ENCODE measurements at regions not wholly inside any gene's neighbourhood (a gene's known extent, or its start where the extent isn't known, plus 50 kb on each side); places are given as distances from the start of the nearest gene placed in this dataset.
"Not testable (repeated sequence)": the region's sequence is repeated elsewhere in the genome, so short reads cannot be mapped to it uniquely, and the experiment has no call there.

- no peak for ATAC-seq (replicated peaks)
- H3K27ac Mint-ChIP-seq, result no peak overlapping the region
- H3K27me3 Mint-ChIP-seq, result no peaks in the 10 kb centered on the region
- H3K4me1 Mint-ChIP-seq, result no peaks in the 10 kb centered on the region
- H3K36me3 Mint-ChIP-seq (ENCODE audit: low read depth), result no peaks in the 10 kb centered on the region
- no peak overlapping the region for H3K4me3 Mint-ChIP-seq
- H3K9me3 Mint-ChIP-seq, result no peaks in the 10 kb centered on the region
These were observed 458.6 kb upstream of the ATXN8OS start for GRCh38 chr13:69649063-69649392.

GRCh38 chr13:69648340-69649062, 459.1 kb upstream of the ATXN8OS start:
- no peaks in the 10 kb centered on the region for H3K36me3 Mint-ChIP-seq (ENCODE audit: low read depth)

GRCh38 chr13:69644447-69644846, 463.2 kb upstream of the ATXN8OS start:
- ATAC-seq (replicated peaks), result no peak
- Mint-ChIP-seq H3K36me3 (ENCODE audit: low read depth) (no peaks in the 10 kb centered on the region), H3K9me3 (peaks cover 8% of the 10 kb centered on the region), H3K4me3 (no peak overlapping the region), H3K27me3 (no peaks in the 10 kb centered on the region), H3K4me1 (no peaks in the 10 kb centered on the region), H3K27ac (no peak overlapping the region)

More at GRCh38 chr13:69648340-69649062, 459.1 kb upstream of the ATXN8OS start:
- H3K4me3 Mint-ChIP-seq, result no peak overlapping the region
- ATAC-seq (replicated peaks), result no peak
- H3K27me3 Mint-ChIP-seq, result no peaks in the 10 kb centered on the region
- no peak overlapping the region for H3K27ac Mint-ChIP-seq
- peaks cover 2% of the 10 kb centered on the region for H3K9me3 Mint-ChIP-seq
- no peaks in the 10 kb centered on the region for H3K4me1 Mint-ChIP-seq

GRCh38 chr13:69641773-69642172, 465.9 kb upstream of the ATXN8OS start:
- Mint-ChIP-seq H3K27me3 (no peaks in the 10 kb centered on the region), H3K27ac (no peak overlapping the region), H3K9me3 (peaks cover 18% of the 10 kb centered on the region), H3K4me3 (no peak overlapping the region), H3K36me3 (ENCODE audit: low read depth) (no peaks in the 10 kb centered on the region), H3K4me1 (no peaks in the 10 kb centered on the region)
- no peak for ATAC-seq (replicated peaks)

GRCh38 chr13:69633044-69633443, 474.6 kb upstream of the ATXN8OS start:
- Mint-ChIP-seq H3K9me3 (peaks cover 10% of the 10 kb centered on the region), H3K4me3 (no peak overlapping the region), H3K27ac (no peak overlapping the region), H3K4me1 (no peaks in the 10 kb centered on the region), H3K36me3 (ENCODE audit: low read depth) (no peaks in the 10 kb centered on the region), H3K27me3 (no peaks in the 10 kb centered on the region)
- ATAC-seq (replicated peaks), result no peak

- H3K4me3 Mint-ChIP-seq, result no peak overlapping the region
- H3K4me1 Mint-ChIP-seq, result no peaks in the 10 kb centered on the region
- H3K9me3 Mint-ChIP-seq, result peaks cover 9% of the 10 kb centered on the region
- no peaks in the 10 kb centered on the region for H3K36me3 Mint-ChIP-seq (ENCODE audit: low read depth)
- no peak for ATAC-seq (replicated peaks)
- no peaks in the 10 kb centered on the region for H3K27me3 Mint-ChIP-seq
- no peak overlapping the region for H3K27ac Mint-ChIP-seq
These were observed 483.7 kb upstream of the ATXN8OS start for GRCh38 chr13:69623973-69624372.

- ATAC-seq (replicated peaks), result no peak
- no peak overlapping the region for H3K27ac Mint-ChIP-seq
- H3K4me1 Mint-ChIP-seq, result no peaks in the 10 kb centered on the region
- H3K4me3 Mint-ChIP-seq, result no peak overlapping the region
- no peaks in the 10 kb centered on the region for H3K27me3 Mint-ChIP-seq
- peaks cover 12% of the 10 kb centered on the region for H3K9me3 Mint-ChIP-seq
- H3K36me3 Mint-ChIP-seq (ENCODE audit: low read depth), result no peaks in the 10 kb centered on the region
These were observed 488.0 kb upstream of the ATXN8OS start for GRCh38 chr13:69619651-69620050.

- no peaks in the 10 kb centered on the region for H3K27me3 Mint-ChIP-seq
- no peaks in the 10 kb centered on the region for H3K4me1 Mint-ChIP-seq
- no peak overlapping the region for H3K4me3 Mint-ChIP-seq
- H3K36me3 Mint-ChIP-seq (ENCODE audit: low read depth), result no peaks in the 10 kb centered on the region
- no peak for ATAC-seq (replicated peaks)
- H3K9me3 Mint-ChIP-seq, result peaks cover 12% of the 10 kb centered on the region
- H3K27ac Mint-ChIP-seq, result no peak overlapping the region
These were observed 488.8 kb upstream of the ATXN8OS start for GRCh38 chr13:69618838-69619237.

GRCh38 chr13:69618393-69618792, 489.2 kb upstream of the ATXN8OS start:
- Mint-ChIP-seq H3K36me3 (ENCODE audit: low read depth) (no peaks in the 10 kb centered on the region), H3K27ac (no peak overlapping the region), H3K27me3 (no peaks in the 10 kb centered on the region), H3K4me1 (no peaks in the 10 kb centered on the region), H3K4me3 (no peak overlapping the region), H3K9me3 (peaks cover 12% of the 10 kb centered on the region)
- ATAC-seq (replicated peaks), result no peak

GRCh38 chr13:69617587-69617986, 490.0 kb upstream of the ATXN8OS start:
- Mint-ChIP-seq H3K27ac (no peak overlapping the region), H3K4me1 (no peaks in the 10 kb centered on the region), H3K27me3 (no peaks in the 10 kb centered on the region), H3K36me3 (ENCODE audit: low read depth) (no peaks in the 10 kb centered on the region), H3K4me3 (no peak overlapping the region), H3K9me3 (peaks cover 12% of the 10 kb centered on the region)
- no peak for ATAC-seq (replicated peaks)

- Mint-ChIP-seq H3K4me3 (no peak overlapping the region), H3K27me3 (no peaks in the 10 kb centered on the region), H3K4me1 (no peaks in the 10 kb centered on the region), H3K27ac (no peak overlapping the region), H3K9me3 (peaks cover 12% of the 10 kb centered on the region), H3K36me3 (ENCODE audit: low read depth) (no peaks in the 10 kb centered on the region)
- ATAC-seq (replicated peaks), result no peak
These were observed 491.2 kb upstream of the ATXN8OS start for GRCh38 chr13:69616396-69616795.

GRCh38 chr13:69615055-69615454, 492.6 kb upstream of the ATXN8OS start:
- H3K36me3 Mint-ChIP-seq (ENCODE audit: low read depth); H3K27me3 Mint-ChIP-seq; H3K4me3 Mint-ChIP-seq; ATAC-seq (replicated peaks); H3K4me1 Mint-ChIP-seq; H3K27ac Mint-ChIP-seq: not testable (repeated sequence)
- peaks cover 12% of the 10 kb centered on the region for H3K9me3 Mint-ChIP-seq

GRCh38 chr13:69604698-69605097, 502.9 kb upstream of the ATXN8OS start:
- Mint-ChIP-seq H3K4me3 (no peak overlapping the region), H3K9me3 (peaks cover 5% of the 10 kb centered on the region), H3K27me3 (no peaks in the 10 kb centered on the region), H3K36me3 (ENCODE audit: low read depth) (no peaks in the 10 kb centered on the region), H3K27ac (no peak overlapping the region), H3K4me1 (no peaks in the 10 kb centered on the region)
- ATAC-seq (replicated peaks), result no peak

- Mint-ChIP-seq H3K9me3 (peaks cover 8% of the 10 kb centered on the region), H3K36me3 (ENCODE audit: low read depth) (no peaks in the 10 kb centered on the region), H3K27ac (no peak overlapping the region), H3K4me3 (no peak overlapping the region), H3K27me3 (no peaks in the 10 kb centered on the region), H3K4me1 (no peaks in the 10 kb centered on the region)
- no peak for ATAC-seq (replicated peaks)
These were observed 504.3 kb upstream of the ATXN8OS start for GRCh38 chr13:69603144-69603853.

- H3K4me1 Mint-ChIP-seq, result no peaks in the 10 kb centered on the region
- H3K9me3 Mint-ChIP-seq, result peaks cover 8% of the 10 kb centered on the region
- ATAC-seq (replicated peaks), result no peak
- no peaks in the 10 kb centered on the region for H3K36me3 Mint-ChIP-seq (ENCODE audit: low read depth)
- H3K27ac Mint-ChIP-seq, result no peak overlapping the region
- H3K4me3 Mint-ChIP-seq, result no peak overlapping the region
- no peaks in the 10 kb centered on the region for H3K27me3 Mint-ChIP-seq
These were observed 506.0 kb upstream of the ATXN8OS start for GRCh38 chr13:69601661-69602060.

All from activated T-helper 17 cell treated with anti-CD3 and anti-CD28 coated beads, Interleukin-2, amount 50 U/mL, for 72 hours (primary cell).